Neural cell (in vitro differentiated cells): ENCODE measurements at regions not wholly inside any gene's neighbourhood (a gene's known extent, or its start where the extent isn't known, plus 50 kb on each side); places are given as distances from the start of the nearest gene placed in this dataset.

Experiments used
- H2AFZ ChIP-seq: fragments of 200-600, 300-800 bp; sonication (generic), shearing (Covaris generic); 2 replicates; pipeline ENCODE4 v1.6.0; 2014; ENCODE audit warnings: low read depth, mild to moderate bottlenecking, antibody characterized with exemption, low read length, moderate library complexity
- H3F3A ChIP-seq: fragments of 200-600 bp; shearing (Covaris generic); 2 replicates; pipeline ENCODE4 v1.6.1; 2016; ENCODE audit warnings: mild to moderate bottlenecking, moderate library complexity, mixed read lengths, antibody characterized with exemption, low read length; ENCODE audit not compliant: insufficient read depth, poor library complexity, severe bottlenecking
- H3K27ac ChIP-seq: fragments of 200-600, 300-800 bp; sonication (generic), shearing (Covaris generic); 2 replicates; pipeline ENCODE4 v1.5.1; 2014; ENCODE audit warnings: mild to moderate bottlenecking, low read length, moderate library complexity
- H3K27me3 ChIP-seq: fragments of 300-800, 200-600 bp; sonication (generic), shearing (Covaris generic); 2 replicates; pipeline ENCODE4 v1.6.0; 2014; ENCODE audit warnings: mild to moderate bottlenecking, low read depth, low read length, moderate library complexity; ENCODE audit not compliant: insufficient read depth
- H3K36me3 ChIP-seq: fragments of 300-800, 200-600 bp; sonication (generic), shearing (Covaris generic); 2 replicates; pipeline ENCODE4 v1.5.1; 2014; ENCODE audit warnings: mild to moderate bottlenecking, antibody characterized with exemption, low read length, moderate library complexity; ENCODE audit not compliant: insufficient read depth
- H3K4me2 ChIP-seq: fragments of 300-800, 200-600 bp; sonication (generic), shearing (Covaris generic); 2 replicates; pipeline ENCODE4 v1.6.0; 2014; ENCODE audit warnings: mild to moderate bottlenecking, low read length
- H3K4me3 ChIP-seq: fragments of 300-800, 200-600 bp; sonication (generic), shearing (Covaris generic); 2 replicates; pipeline ENCODE4 v1.5.1; 2014; ENCODE audit warnings: mild to moderate bottlenecking, low read length, moderate library complexity
- H3K79me2 ChIP-seq: fragments of 200-600 bp; shearing (Covaris generic); replicated peaks from 2 replicates; pipeline ENCODE4 v1.6.0; 2014; ENCODE audit warnings: mild to moderate bottlenecking, low read length, moderate library complexity; ENCODE audit not compliant: insufficient read depth
- H3K9ac ChIP-seq: fragments of 300-800, 200-600 bp; sonication (generic), shearing (Covaris generic); 2 replicates; pipeline ENCODE4 v1.6.1; 2016; ENCODE audit warnings: mild to moderate bottlenecking, low read length, mixed read lengths
- H3K9me2 ChIP-seq: fragments of 200-600 bp; shearing (Covaris generic); 2 replicates; pipeline ENCODE4 v1.6.1; 2016; ENCODE audit warnings: mild to moderate bottlenecking, low read length, mixed read lengths; ENCODE audit not compliant: insufficient read depth
- H3K9me3 ChIP-seq: fragments of 200-600, 300-800 bp; sonication (generic), shearing (Covaris generic); 2 replicates; pipeline ENCODE4 v1.6.1; 2016; ENCODE audit warnings: mild to moderate bottlenecking, mixed run types, low read length, moderate library complexity, mixed read lengths
- H4K20me1 ChIP-seq: fragments of 200-600 bp; shearing (Covaris generic); 2 replicates; pipeline ENCODE4 v1.6.1; 2016; ENCODE audit warnings: mild to moderate bottlenecking, mixed run types; ENCODE audit not compliant: insufficient read depth
- EP300 ChIP-seq: fragments of 450-650 bp; conservative IDR thresholded peaks from 2 replicates; pipeline ENCODE4 v1.6.1; 2014; ENCODE audit warnings: antibody characterized with exemption, mild to moderate bottlenecking, moderate library complexity; ENCODE audit not compliant: poor library complexity, severe bottlenecking
- EZH2 ChIP-seq: fragments of 200-600, 300-800 bp; shearing (Covaris generic), sonication (generic); IDR thresholded peaks from 2 replicates; pipeline ENCODE4 v1.6.1; 2014; ENCODE audit warnings: antibody characterized with exemption, low read length, borderline replicate concordance, mild to moderate bottlenecking; ENCODE audit not compliant: insufficient read depth, poor library complexity, severe bottlenecking
- MXI1 ChIP-seq: fragments of 450-650 bp; conservative IDR thresholded peaks from 2 replicates; pipeline ENCODE4 v1.6.1; 2014; ENCODE audit warnings: antibody characterized with exemption, mild to moderate bottlenecking; ENCODE audit not compliant: poor library complexity, severe bottlenecking
- POLR2AphosphoS5 ChIP-seq: IDR thresholded peaks from 2 replicates; pipeline ENCODE4 v1.6.1; 2012
- RAD21 ChIP-seq: fragments of 450-650 bp; conservative IDR thresholded peaks from 2 replicates; pipeline ENCODE4 v1.6.1; 2014; ENCODE audit warnings: antibody characterized with exemption, mild to moderate bottlenecking, moderate library complexity
- REST ChIP-seq: IDR thresholded peaks from 2 replicates; pipeline ENCODE4 v1.6.1; 2012; ENCODE audit warnings: borderline replicate concordance
- SMC3 ChIP-seq: fragments of 450-650 bp; conservative IDR thresholded peaks from 2 replicates; pipeline ENCODE4 v1.6.1; 2014; ENCODE audit warnings: antibody characterized with exemption, mild to moderate bottlenecking, moderate library complexity; ENCODE audit not compliant: poor library complexity
- TAF1 ChIP-seq: IDR thresholded peaks from 2 replicates; pipeline ENCODE4 v1.6.1; 2012; ENCODE audit warnings: low read depth
- TF ChIP-seq, protein P1 (sequence below): fragments of 450-650 bp; IDR thresholded peaks from 2 replicates; pipeline ENCODE4 v1.5.1; 2014; ENCODE audit warnings: antibody characterized with exemption, mild to moderate bottlenecking, moderate library complexity; ENCODE audit not compliant: poor library complexity, severe bottlenecking

DNA sequence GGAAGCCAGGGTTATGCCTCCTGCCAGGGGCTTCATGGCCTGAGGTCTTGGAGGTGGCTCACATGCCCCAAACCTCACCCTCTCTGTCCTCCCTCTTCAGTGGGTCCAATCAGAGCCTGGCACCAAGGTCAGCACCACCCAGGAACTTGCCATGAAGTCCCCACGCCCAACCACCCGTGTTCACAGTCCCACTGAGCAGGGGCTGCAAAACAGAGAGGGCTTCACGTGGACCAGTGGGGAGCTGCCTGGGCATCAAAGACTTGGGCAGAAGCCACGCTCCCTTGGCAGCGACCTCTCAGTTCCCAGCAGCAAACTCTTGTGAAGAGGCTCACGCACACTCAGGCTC is 425.8 kb upstream of the B3GAT1 start:
- Histone ChIP-seq H3K9me2 (no peaks in the 10 kb centered on the region), H3K4me3 (no peak overlapping the region), H3F3A (no peaks in the 10 kb centered on the region), H3K79me2 (no peaks in the 10 kb centered on the region), H3K36me3 (no peaks in the 10 kb centered on the region), H3K9me3 (no peaks in the 10 kb centered on the region), H3K9ac (no peak overlapping the region), H4K20me1 (no peaks in the 10 kb centered on the region), H3K27me3 (no peaks in the 10 kb centered on the region), H3K27ac (no peak overlapping the region), H2AFZ (no peak overlapping the region), H3K4me2 (no peak overlapping the region)
- TF ChIP-seq EZH2 (no peak), REST (no peak), EP300 (no peak), SMC3 (no peak), MXI1 (no peak), RAD21 (no peak), POLR2AphosphoS5 (no peak), TAF1 (no peak)
- TF ChIP-seq, protein P1, sequence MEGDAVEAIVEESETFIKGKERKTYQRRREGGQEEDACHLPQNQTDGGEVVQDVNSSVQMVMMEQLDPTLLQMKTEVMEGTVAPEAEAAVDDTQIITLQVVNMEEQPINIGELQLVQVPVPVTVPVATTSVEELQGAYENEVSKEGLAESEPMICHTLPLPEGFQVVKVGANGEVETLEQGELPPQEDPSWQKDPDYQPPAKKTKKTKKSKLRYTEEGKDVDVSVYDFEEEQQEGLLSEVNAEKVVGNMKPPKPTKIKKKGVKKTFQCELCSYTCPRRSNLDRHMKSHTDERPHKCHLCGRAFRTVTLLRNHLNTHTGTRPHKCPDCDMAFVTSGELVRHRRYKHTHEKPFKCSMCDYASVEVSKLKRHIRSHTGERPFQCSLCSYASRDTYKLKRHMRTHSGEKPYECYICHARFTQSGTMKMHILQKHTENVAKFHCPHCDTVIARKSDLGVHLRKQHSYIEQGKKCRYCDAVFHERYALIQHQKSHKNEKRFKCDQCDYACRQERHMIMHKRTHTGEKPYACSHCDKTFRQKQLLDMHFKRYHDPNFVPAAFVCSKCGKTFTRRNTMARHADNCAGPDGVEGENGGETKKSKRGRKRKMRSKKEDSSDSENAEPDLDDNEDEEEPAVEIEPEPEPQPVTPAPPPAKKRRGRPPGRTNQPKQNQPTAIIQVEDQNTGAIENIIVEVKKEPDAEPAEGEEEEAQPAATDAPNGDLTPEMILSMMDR, result no peak

GRCh38 chr11:134837166-134837886 is 425.3 kb upstream of the B3GAT1 start:
- Histone ChIP-seq H4K20me1 (no peaks in the 10 kb centered on the region), H3K36me3 (no peaks in the 10 kb centered on the region), H3K79me2 (no peaks in the 10 kb centered on the region), H3F3A (no peaks in the 10 kb centered on the region), H3K9me3 (no peaks in the 10 kb centered on the region), H3K27ac (no peak overlapping the region), H3K4me2 (no peak overlapping the region), H3K9me2 (no peaks in the 10 kb centered on the region), H3K9ac (no peak overlapping the region), H3K4me3 (no peak overlapping the region), H3K27me3 (no peaks in the 10 kb centered on the region), H2AFZ (no peak overlapping the region)
- no peak for TF ChIP-seq EP300
- TF ChIP-seq POLR2AphosphoS5, result no peak
- no peak for TF ChIP-seq MXI1
- TF ChIP-seq EZH2, result no peak
- no peak for TF ChIP-seq TAF1
- TF ChIP-seq RAD21, result no peak
- no peak for TF ChIP-seq SMC3
- TF ChIP-seq, protein P1, result no peak
